Lung (tissue), 11 donors: ENCODE measurements at regions not wholly inside any gene's neighbourhood (a gene's known extent, or its start where the extent isn't known, plus 50 kb on each side); places are given as distances from the start of the nearest gene placed in this dataset.

Experiments used
- ATAC-seq: fragments of 200-7000 bp; cut with Tn5 transposase; one replicate; pipeline ENCODE4 v1.9.1; 2020; ENCODE audit warnings: moderate number of reproducible peaks; ENCODE audit not compliant: insufficient read depth, low FRiP score
- DNase-seq, 3 donors: peaks; one replicate each; pipeline ENCODE4 v3.0.0-alpha.2; 2013 to 2017
- H3K27ac ChIP-seq, 2 donors: one replicate each; pipeline ENCODE4 v1.5.1; 2013; ENCODE audit warnings: mild to moderate bottlenecking in 2 of 2, moderate library complexity in 2 of 2, control low read depth in 1 of 2, inconsistent platforms in 1 of 2, low read depth in 1 of 2, low read length in 1 of 2
- H3K27me3 ChIP-seq, 3 donors: one replicate each; pipeline ENCODE4 v1.5.1; 2013; ENCODE audit warnings: low read length in 2 of 3; ENCODE audit not compliant: control insufficient read depth in 3 of 3, insufficient read depth in 3 of 3
- H3K36me3 ChIP-seq, 4 donors: one replicate each; pipeline ENCODE4 v1.5.1; 2013; ENCODE audit warnings: low read length in 4 of 4, mild to moderate bottlenecking in 1 of 4, moderate library complexity in 1 of 4; ENCODE audit not compliant: control insufficient read depth in 4 of 4, insufficient read depth in 4 of 4
- H3K4me1 ChIP-seq, 5 donors: one replicate each; pipeline ENCODE4 v1.5.1; 2013; ENCODE audit warnings: low read length in 5 of 5, mild to moderate bottlenecking in 2 of 5, moderate library complexity in 1 of 5; ENCODE audit not compliant: control insufficient read depth in 5 of 5, insufficient read depth in 5 of 5
- H3K4me3 ChIP-seq: one replicate; pipeline ENCODE4 v1.5.1; 2013; ENCODE audit warnings: mild to moderate bottlenecking, control low read depth, moderate library complexity
- H3K9ac ChIP-seq, 2 donors: one replicate each; pipeline ENCODE4 v1.5.1; 2013; ENCODE audit warnings: low read length in 2 of 2, control low read depth in 1 of 2; ENCODE audit not compliant: insufficient read depth in 1 of 2
- H3K9me3 ChIP-seq, 4 donors: one replicate each; pipeline ENCODE4 v1.5.1; 2013; ENCODE audit warnings: low read length in 3 of 4, mild to moderate bottlenecking in 1 of 4, moderate library complexity in 1 of 4; ENCODE audit not compliant: control insufficient read depth in 4 of 4, insufficient read depth in 3 of 4
- CTCF ChIP-seq: IDR thresholded peaks from 2 replicates; pipeline ENCODE4 v1.5.1; 2012; ENCODE audit warnings: mild to moderate bottlenecking; ENCODE audit errors: control extremely low read depth, extremely low read depth
- WGBS, 2 donors: extraction: QIAGEN DNeasy Blood & Tissue Kit; methylation state at CpG; one replicate each; pipeline ENCODE4 v1.1.7; 2013; 5-methylcytosine and 5-hydroxymethylcytosine counted together
- donor health status: control.
- donor health status: control.
- donor health status: Bipolar disorder and iron deficiency.
- donor health status: healthy.
- donor health status: DM: yes; HTN: yes; CAD: no.

- H3K4me1 ChIP-seq: no peaks in the 10 kb centered on the region
- DNase-seq (no peak), ATAC-seq (no peak)
- no peak for TF ChIP-seq CTCF
- H3K27me3 ChIP-seq: peaks cover 0 to 3% (median 0%) of the 10 kb centered on the region in 3 donors
- no peak overlapping the region for H3K27ac ChIP-seq
- no peaks in the 10 kb centered on the region for H3K9me3 ChIP-seq
- H3K4me3 ChIP-seq: no peak overlapping the region
- no peaks in the 10 kb centered on the region for H3K36me3 ChIP-seq
- no peak overlapping the region for H3K9ac ChIP-seq
These were observed 247.6 kb upstream of the CNKSR2 start for GRCh38 chrX:21126661-21127060.

DNA sequence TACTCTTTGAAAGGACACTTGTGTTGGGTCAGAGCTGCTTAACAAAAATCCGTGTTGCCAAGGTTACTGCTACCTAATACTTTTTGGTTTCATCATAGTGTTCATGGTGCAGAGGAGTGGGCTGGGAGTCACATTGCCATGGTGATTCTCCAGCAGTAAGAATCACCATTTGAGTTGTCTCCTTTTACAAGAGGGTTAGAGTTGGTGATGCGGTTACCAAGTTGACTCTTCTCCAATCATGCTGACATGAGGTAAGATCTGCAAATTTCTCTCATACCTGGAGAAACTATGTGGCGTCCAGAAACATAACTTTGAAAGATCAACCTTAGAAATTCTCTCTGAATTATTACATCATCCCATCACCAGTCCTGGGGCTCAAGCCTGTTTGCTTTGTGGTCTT, 242.9 kb upstream of the CNKSR2 start:
- H3K4me1 ChIP-seq: no peaks in the 10 kb centered on the region
- WGBS, 2 donors: 65 to 92% methylated on average over 3 of the region's 3 CpGs
- no peak overlapping the region for H3K27ac ChIP-seq
- no peak for ATAC-seq
- H3K36me3 ChIP-seq: no peaks in the 10 kb centered on the region
- TF ChIP-seq CTCF: no peak
- no peak for DNase-seq
- peaks cover 0 to 3% (median 0%) of the 10 kb centered on the region in 3 donors for H3K27me3 ChIP-seq
- no peak overlapping the region for H3K4me3 ChIP-seq
- no peaks in the 10 kb centered on the region for H3K9me3 ChIP-seq
- no peak overlapping the region for H3K9ac ChIP-seq

DNA sequence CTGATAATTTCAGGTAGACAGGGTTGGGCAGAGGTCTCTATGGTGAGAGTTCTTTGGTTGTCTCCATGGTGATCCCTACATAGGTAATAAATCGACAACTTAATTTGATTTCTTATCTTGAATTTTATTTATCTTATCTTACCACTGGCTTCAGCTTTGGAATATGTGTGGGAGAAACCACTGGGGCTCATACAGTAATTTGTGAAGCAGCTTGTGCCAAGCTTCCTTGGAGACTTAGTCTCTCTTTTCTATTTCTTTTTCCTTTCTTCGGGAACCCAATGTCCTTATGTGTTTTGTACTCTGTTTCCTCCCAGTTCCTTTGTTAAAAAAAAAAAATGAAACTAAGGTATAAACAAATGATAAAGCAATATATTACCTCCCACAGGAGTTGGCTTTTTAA, 242.4 kb upstream of the CNKSR2 start:
- no peaks in the 10 kb centered on the region for H3K36me3 ChIP-seq
- H3K9ac ChIP-seq: no peak overlapping the region
- WGBS, 2 donors: 89 to 100% methylated on average over 2 of the region's 2 CpGs
- no peaks in the 10 kb centered on the region for H3K9me3 ChIP-seq
- DNase-seq (no peak), ATAC-seq (no peak)
- no peak for TF ChIP-seq CTCF
- no peaks in the 10 kb centered on the region for H3K4me1 ChIP-seq
- H3K27me3 ChIP-seq: peaks cover 0 to 3% (median 0%) of the 10 kb centered on the region in 3 donors
- H3K27ac ChIP-seq: no peak overlapping the region
- no peak overlapping the region for H3K4me3 ChIP-seq

GRCh38 chrX:21132686-21133393, 241.4 kb upstream of the CNKSR2 start:
- no peaks in the 10 kb centered on the region for H3K36me3 ChIP-seq
- no peak overlapping the region for H3K27ac ChIP-seq
- H3K4me3 ChIP-seq: no peak overlapping the region
- H3K27me3 ChIP-seq: peaks cover 0 to 3% (median 0%) of the 10 kb centered on the region in 3 donors
- 73 to 82% methylated on average over 4 of the region's 4 CpGs for WGBS, 2 donors
- no peaks in the 10 kb centered on the region for H3K9me3 ChIP-seq
- DNase-seq (no peak), ATAC-seq (no peak)
- H3K4me1 ChIP-seq: no peaks in the 10 kb centered on the region
- no peak overlapping the region for H3K9ac ChIP-seq
- TF ChIP-seq CTCF: no peak
